Breast epithelium (tissue), 3 donors: ENCODE measurements at regions not wholly inside any gene's neighbourhood (a gene's known extent, or its start where the extent isn't known, plus 50 kb on each side); places are given as distances from the start of the nearest gene placed in this dataset.

Experiments used
- POLR2AphosphoS5 ChIP-seq, 3 donors: sonication (generic); formaldehyde crosslinking; IDR thresholded peaks; one replicate each; pipeline ENCODE4 v1.6.1; 2017; ENCODE audit warnings: antibody characterized with exemption in 3 of 3
- TF ChIP-seq, protein P1 (sequence below), 3 donors: fragments of 450-650 bp; IDR thresholded peaks; one replicate each; pipeline ENCODE4 v1.5.1; 2016 to 2017; ENCODE audit warnings: antibody characterized with exemption in 3 of 3, mild to moderate bottlenecking in 3 of 3, moderate library complexity in 3 of 3

DNA sequence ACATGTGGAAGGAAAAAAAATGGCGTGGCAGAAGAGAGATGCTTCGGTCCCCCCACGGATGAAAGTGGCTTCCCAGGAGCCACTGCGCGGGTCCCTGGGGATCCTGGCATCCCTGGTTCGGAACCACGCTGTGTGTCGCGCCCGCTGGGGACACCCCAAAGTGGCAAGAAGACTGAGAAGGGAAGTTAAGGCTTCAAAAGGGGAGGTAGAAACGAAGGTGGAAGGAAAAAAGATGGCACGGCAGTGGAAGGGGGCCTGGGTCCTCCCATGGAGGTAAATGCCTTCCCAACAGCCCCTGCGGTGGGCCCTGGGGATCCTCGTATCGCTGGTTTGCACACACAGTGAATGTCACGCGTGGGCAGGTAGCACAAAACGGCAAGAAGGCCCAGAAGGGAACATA is 281.7 kb downstream of the ALG10 start:
- TF ChIP-seq, protein P1, sequence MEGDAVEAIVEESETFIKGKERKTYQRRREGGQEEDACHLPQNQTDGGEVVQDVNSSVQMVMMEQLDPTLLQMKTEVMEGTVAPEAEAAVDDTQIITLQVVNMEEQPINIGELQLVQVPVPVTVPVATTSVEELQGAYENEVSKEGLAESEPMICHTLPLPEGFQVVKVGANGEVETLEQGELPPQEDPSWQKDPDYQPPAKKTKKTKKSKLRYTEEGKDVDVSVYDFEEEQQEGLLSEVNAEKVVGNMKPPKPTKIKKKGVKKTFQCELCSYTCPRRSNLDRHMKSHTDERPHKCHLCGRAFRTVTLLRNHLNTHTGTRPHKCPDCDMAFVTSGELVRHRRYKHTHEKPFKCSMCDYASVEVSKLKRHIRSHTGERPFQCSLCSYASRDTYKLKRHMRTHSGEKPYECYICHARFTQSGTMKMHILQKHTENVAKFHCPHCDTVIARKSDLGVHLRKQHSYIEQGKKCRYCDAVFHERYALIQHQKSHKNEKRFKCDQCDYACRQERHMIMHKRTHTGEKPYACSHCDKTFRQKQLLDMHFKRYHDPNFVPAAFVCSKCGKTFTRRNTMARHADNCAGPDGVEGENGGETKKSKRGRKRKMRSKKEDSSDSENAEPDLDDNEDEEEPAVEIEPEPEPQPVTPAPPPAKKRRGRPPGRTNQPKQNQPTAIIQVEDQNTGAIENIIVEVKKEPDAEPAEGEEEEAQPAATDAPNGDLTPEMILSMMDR (IDR thresholded peaks at IDR 0.05) = no peak
- no peak for TF ChIP-seq POLR2AphosphoS5 (IDR thresholded peaks at IDR 0.05)
